ENCODE measurements at regions not wholly inside any gene's neighbourhood (a gene's known extent, or its start where the extent isn't known, plus 50 kb on each side); places are given as distances from the start of the nearest gene placed in this dataset.

GRCh38 chr20:43799741-43800140, 72.9 kb upstream of the GTSF1L start:
- no peak for DNase-seq (ENCODE audit: low read depth)
- TF ChIP-seq CTCF (IDR thresholded peaks at IDR 0.05; ENCODE audit: low read depth, low read length, missing control alignments): no peak

DNA sequence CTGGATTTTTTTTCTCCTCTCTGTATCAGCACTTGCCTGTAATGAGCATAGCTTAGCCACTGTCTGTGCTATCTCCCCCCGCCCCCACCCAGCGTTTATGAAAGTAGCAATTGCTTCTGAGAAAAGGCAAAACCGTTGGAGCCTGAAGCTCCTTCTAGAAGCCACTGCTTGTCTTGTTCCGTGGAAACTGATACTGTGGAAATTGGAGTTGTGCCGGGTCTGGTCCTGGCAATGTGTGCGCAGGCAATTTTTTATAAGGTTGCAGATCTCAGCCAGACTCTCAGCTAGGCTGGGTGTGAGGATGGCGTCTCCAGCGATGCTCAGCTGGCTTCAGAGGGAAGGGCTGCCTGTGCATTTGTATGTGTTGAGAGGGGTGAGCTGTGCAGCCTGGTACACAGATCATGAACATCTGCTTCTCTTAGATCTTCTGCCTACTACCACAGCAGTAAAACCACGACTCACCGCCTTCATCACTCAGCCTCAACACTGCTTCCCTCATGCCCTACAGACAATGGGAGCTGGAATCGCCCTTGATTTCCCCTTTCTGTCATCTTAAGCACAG, 72.4 kb upstream of the GTSF1L start:
- no peak for TF ChIP-seq CTCF (IDR thresholded peaks at IDR 0.05; ENCODE audit: low read depth, low read length, missing control alignments)
- no peak for DNase-seq (ENCODE audit: low read depth)
- H3K4me3 ChIP-seq (ENCODE audit: low read depth, low read length): no peak overlapping the region

More at GRCh38 chr20:43799741-43800140, 72.9 kb upstream of the GTSF1L start:
- H3K4me3 ChIP-seq (ENCODE audit: low read depth, low read length): no peak overlapping the region

- DNase-seq (ENCODE audit: low read depth): no peak
- TF ChIP-seq CTCF (IDR thresholded peaks at IDR 0.05; ENCODE audit: low read depth, low read length, missing control alignments): no peak
- H3K4me3 ChIP-seq (ENCODE audit: low read depth, low read length): no peak overlapping the region
Observed at GRCh38 chr20:43798291-43799149, 71.7 kb upstream of the GTSF1L start.

GRCh38 chr20:43794326-43794725, 67.5 kb upstream of the GTSF1L start:
- no peak overlapping the region for H3K4me3 ChIP-seq (ENCODE audit: low read depth, low read length)
- no peak for DNase-seq (ENCODE audit: low read depth)
- TF ChIP-seq CTCF (IDR thresholded peaks at IDR 0.05; ENCODE audit: low read depth, low read length, missing control alignments): no peak

DNA sequence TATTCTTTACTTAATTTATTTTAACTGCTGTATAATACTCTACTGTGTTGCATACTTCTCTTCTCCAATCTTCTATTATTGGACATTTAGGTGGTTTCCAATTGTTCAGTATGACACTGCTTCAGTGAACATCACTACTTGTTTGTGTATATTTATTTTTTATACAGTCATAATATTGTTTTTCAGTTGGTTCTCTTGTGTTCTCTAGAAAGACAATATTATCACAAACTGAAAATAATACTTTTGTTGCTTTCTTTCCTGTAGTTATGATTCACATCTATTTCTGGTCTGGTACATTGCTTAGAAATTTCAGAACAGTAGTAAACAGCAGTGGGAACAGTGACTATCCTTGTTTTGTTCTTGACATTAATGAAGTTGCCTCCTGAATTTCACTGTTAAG, 62.8 kb upstream of the GTSF1L start:
- no peak for TF ChIP-seq CTCF (IDR thresholded peaks at IDR 0.05; ENCODE audit: low read depth, low read length, missing control alignments)
- no peak overlapping the region for H3K4me3 ChIP-seq (ENCODE audit: low read depth, low read length)
- DNase-seq (ENCODE audit: low read depth): no peak

- no peak for TF ChIP-seq CTCF (IDR thresholded peaks at IDR 0.05; ENCODE audit: low read depth, low read length, missing control alignments)
- DNase-seq (ENCODE audit: low read depth): no peak
- no peak overlapping the region for H3K4me3 ChIP-seq (ENCODE audit: low read depth, low read length)
Observed at GRCh38 chr20:43787937-43788336, 61.1 kb upstream of the GTSF1L start.

Measured in GM12864 (cell line).